Mesenchymal stem cell (in vitro differentiated cells and primary cell): ENCODE measurements at regions not wholly inside any gene's neighbourhood (a gene's known extent, or its start where the extent isn't known, plus 50 kb on each side); places are given as distances from the start of the nearest gene placed in this dataset.

ENCODE experiments used
- DNase-seq: peaks from one replicate; pipeline ENCODE4 v3.0.0-alpha.2; 2013
- H2AFZ ChIP-seq: one replicate; pipeline ENCODE4 v1.6.1; 2013; ENCODE audit warnings: low read depth, mild to moderate bottlenecking, control low read depth, inconsistent platforms, low read length, moderate library complexity
- H2AK5ac ChIP-seq: 2 replicates; pipeline ENCODE4 v1.6.1; 2013; ENCODE audit warnings: low read length, moderate library complexity, mild to moderate bottlenecking, inconsistent platforms; ENCODE audit not compliant: severe bottlenecking
- H2BK120ac ChIP-seq: one replicate; pipeline ENCODE4 v1.6.1; 2013; ENCODE audit warnings: low read depth, mild to moderate bottlenecking, inconsistent platforms, low read length, moderate library complexity
- H2BK12ac ChIP-seq, 2 experiments: one replicate each; pipeline ENCODE4 v1.6.1; 2013; ENCODE audit warnings: inconsistent platforms in 2 of 2, low read length in 2 of 2, mild to moderate bottlenecking in 2 of 2, moderate library complexity in 2 of 2, control low read depth in 1 of 2
- H2BK15ac ChIP-seq: one replicate; pipeline ENCODE4 v1.6.1; 2013; ENCODE audit warnings: mild to moderate bottlenecking, low read depth, inconsistent platforms; ENCODE audit not compliant: poor library complexity, severe bottlenecking
- H2BK5ac ChIP-seq: 2 replicates; pipeline ENCODE4 v1.6.1; 2013; ENCODE audit warnings: low read depth, mild to moderate bottlenecking, low read length, control low read depth, inconsistent platforms; ENCODE audit not compliant: poor library complexity, severe bottlenecking
- H3K14ac ChIP-seq, 2 experiments: one replicate each; pipeline ENCODE4 v1.6.1; 2013; ENCODE audit warnings: inconsistent platforms in 2 of 2, low read length in 2 of 2, control low read depth in 1 of 2, mild to moderate bottlenecking in 1 of 2, moderate library complexity in 1 of 2
- H3K18ac ChIP-seq, 2 experiments: one replicate each; pipeline ENCODE4 v1.6.1; 2013; ENCODE audit warnings: inconsistent platforms in 2 of 2, low read length in 2 of 2, control low read depth in 1 of 2, low read depth in 1 of 2, mild to moderate bottlenecking in 1 of 2
- H3K23ac ChIP-seq, 2 experiments: one replicate each; pipeline ENCODE4 v1.6.1; 2013; ENCODE audit warnings: inconsistent platforms in 2 of 2, low read length in 2 of 2, mild to moderate bottlenecking in 2 of 2, moderate library complexity in 2 of 2, control low read depth in 1 of 2
- H3K27ac ChIP-seq: 2 replicates; pipeline ENCODE4 v1.5.1; 2013; ENCODE audit warnings: mild to moderate bottlenecking, moderate library complexity, low read length, control low read depth, inconsistent platforms; ENCODE audit not compliant: poor library complexity, severe bottlenecking
- H3K27me3 ChIP-seq, 2 experiments: 2 replicates each; pipeline versions ENCODE4 v1.6.1 to v1.7.0; 2013; ENCODE audit warnings: low read length in 2 of 2, mild to moderate bottlenecking in 2 of 2, moderate library complexity in 2 of 2, control low read depth in 1 of 2, inconsistent platforms in 1 of 2; ENCODE audit not compliant: control insufficient read depth in 1 of 2, insufficient read depth in 1 of 2
- H3K36me3 ChIP-seq, 2 experiments: 2 replicates each; pipeline versions ENCODE4 v1.6.1 to v1.7.0; 2013; ENCODE audit warnings: low read length in 2 of 2, control low read depth in 1 of 2, inconsistent platforms in 1 of 2, low read depth in 1 of 2, mild to moderate bottlenecking in 1 of 2; ENCODE audit not compliant: insufficient read depth in 2 of 2, control insufficient read depth in 1 of 2
- H3K4ac ChIP-seq, 2 experiments: one replicate each; pipeline ENCODE4 v1.6.1; 2013; ENCODE audit warnings: inconsistent platforms in 2 of 2, low read length in 2 of 2, mild to moderate bottlenecking in 2 of 2, moderate library complexity in 2 of 2, control low read depth in 1 of 2, low read depth in 1 of 2
- H3K4me1 ChIP-seq: 2 replicates; pipeline ENCODE4 v1.6.1; 2013; ENCODE audit warnings: low read depth, low read length, control low read depth; ENCODE audit not compliant: control insufficient read depth, insufficient read depth
- H3K4me2 ChIP-seq: 2 replicates; pipeline ENCODE4 v1.6.1; 2013; ENCODE audit warnings: low read length, mild to moderate bottlenecking, inconsistent platforms; ENCODE audit not compliant: poor library complexity, severe bottlenecking
- H3K4me3 ChIP-seq, 2 experiments: 2 replicates each; pipeline versions ENCODE4 v1.5.1 to v1.7.0; 2013; ENCODE audit warnings: low read length in 2 of 2, mild to moderate bottlenecking in 2 of 2, control low read depth in 1 of 2, low read depth in 1 of 2; ENCODE audit not compliant: insufficient read depth in 1 of 2
- H3K79me1 ChIP-seq: replicated peaks from 2 replicates; pipeline ENCODE4 v1.6.1; 2013; ENCODE audit warnings: mild to moderate bottlenecking, control low read depth, low read length, inconsistent platforms; ENCODE audit not compliant: poor library complexity, severe bottlenecking
- H3K9ac ChIP-seq: 2 replicates; pipeline ENCODE4 v1.7.0; 2013; ENCODE audit warnings: mild to moderate bottlenecking, low read length, moderate library complexity
- H3K9me3 ChIP-seq: 2 replicates; pipeline ENCODE4 v1.7.0; 2013; ENCODE audit warnings: mild to moderate bottlenecking, low read length; ENCODE audit not compliant: control insufficient read depth
- H4K8ac ChIP-seq: one replicate; pipeline ENCODE4 v1.6.1; 2013; ENCODE audit warnings: inconsistent platforms, mild to moderate bottlenecking, low read length, moderate library complexity
- H4K91ac ChIP-seq: one replicate; pipeline ENCODE4 v1.6.1; 2013; ENCODE audit warnings: mild to moderate bottlenecking, low read length, inconsistent platforms
- WGBS: methylation state at CpG from one replicate; pipeline ENCODE4 v1.1.7; 2013; ENCODE audit warnings: mixed read lengths; 5-methylcytosine and 5-hydroxymethylcytosine counted together

- H3K27me3 ChIP-seq, result no peaks in the 10 kb centered on the region
- H2BK5ac ChIP-seq, result no peak overlapping the region
- H2BK15ac ChIP-seq, result no peak overlapping the region
- no peaks in the 10 kb centered on the region for H3K79me1 ChIP-seq
- H2BK12ac ChIP-seq, result no peak overlapping the region
- H4K91ac ChIP-seq, result no peak overlapping the region
- no peak overlapping the region for H3K23ac ChIP-seq
- no peak overlapping the region for H3K14ac ChIP-seq
- H2AFZ ChIP-seq, result no peak overlapping the region
- H3K4ac ChIP-seq, result no peak overlapping the region
- H2BK120ac ChIP-seq, result no peak overlapping the region
- H3K36me3 ChIP-seq, result no peaks in the 10 kb centered on the region
- H3K4me2 ChIP-seq, result no peak overlapping the region
- peaks cover 21% of the 10 kb centered on the region for H3K9me3 ChIP-seq
- H3K27ac ChIP-seq, result no peak overlapping the region
- H4K8ac ChIP-seq, result no peak overlapping the region
- DNase-seq, result no peak
- H3K9ac ChIP-seq, result no peak overlapping the region
- no peak overlapping the region for H3K4me3 ChIP-seq
- H3K18ac ChIP-seq, result no peak overlapping the region
- no peak overlapping the region for H2AK5ac ChIP-seq
- H3K4me1 ChIP-seq, result no peaks in the 10 kb centered on the region
Observed at GRCh38 chr5:124139477-124139876, 607.0 kb downstream of the ZNF608 start.

GRCh38 chr5:124136609-124137008 lies 609.8 kb downstream of the ZNF608 start:
- H2BK120ac ChIP-seq, result no peak overlapping the region
- H3K9me3 ChIP-seq, result peaks cover 14% of the 10 kb centered on the region
- no CpG with 5 or more reads among the region's 2 CpGs for WGBS
- H2BK12ac ChIP-seq, result no peak overlapping the region
- no peak overlapping the region for H2AFZ ChIP-seq
- H3K14ac ChIP-seq, result no peak overlapping the region
- no peak overlapping the region for H3K18ac ChIP-seq
- H3K4me1 ChIP-seq, result peaks cover 2% of the 10 kb centered on the region
- no peak overlapping the region for H2AK5ac ChIP-seq
- H2BK5ac ChIP-seq, result no peak overlapping the region
- H4K91ac ChIP-seq, result no peak overlapping the region
- H2BK15ac ChIP-seq, result no peak overlapping the region
- no peak overlapping the region for H4K8ac ChIP-seq
- H3K27ac ChIP-seq, result no peak overlapping the region
- H3K4ac ChIP-seq, result no peak overlapping the region
- no peaks in the 10 kb centered on the region for H3K36me3 ChIP-seq
- H3K27me3 ChIP-seq, result no peaks in the 10 kb centered on the region
- H3K4me3 ChIP-seq, result no peak overlapping the region
- no peak for DNase-seq
- H3K23ac ChIP-seq, result no peak overlapping the region
- H3K9ac ChIP-seq, result no peak overlapping the region
- no peaks in the 10 kb centered on the region for H3K79me1 ChIP-seq
- H3K4me2 ChIP-seq, result no peak overlapping the region

GRCh38 chr5:124134941-124135340 lies 611.5 kb downstream of the ZNF608 start:
- Histone ChIP-seq H3K4me3 (no peak overlapping the region), H3K4ac (no peak overlapping the region), H3K18ac (no peak overlapping the region), H4K91ac (no peak overlapping the region), H2AFZ (no peak overlapping the region), H3K4me1 (peaks cover 2% of the 10 kb centered on the region), H2BK12ac (no peak overlapping the region), H3K9ac (no peak overlapping the region), H3K4me2 (no peak overlapping the region), H2BK120ac (no peak overlapping the region), H3K79me1 (no peaks in the 10 kb centered on the region), H3K14ac (no peak overlapping the region), H4K8ac (no peak overlapping the region), H3K27me3 (no peaks in the 10 kb centered on the region), H2BK15ac (no peak overlapping the region), H3K23ac (no peak overlapping the region), H3K36me3 (no peaks in the 10 kb centered on the region), H2AK5ac (no peak overlapping the region), H3K27ac (no peak overlapping the region), H3K9me3 (peaks cover 5% of the 10 kb centered on the region), H2BK5ac (no peak overlapping the region)
- WGBS, result no CpG with 5 or more reads among the region's 2 CpGs
- no peak for DNase-seq

- DNase-seq, result no peak
- H3K27ac ChIP-seq, result no peak overlapping the region
Observed at GRCh38 chr5:124133406-124133805, 613.0 kb downstream of the ZNF608 start.

More at GRCh38 chr5:124133406-124133805, 613.0 kb downstream of the ZNF608 start:
- Histone ChIP-seq H2BK15ac (no peak overlapping the region), H2BK12ac (no peak overlapping the region), H2AK5ac (no peak overlapping the region), H3K9me3 (no peaks in the 10 kb centered on the region), H3K9ac (no peak overlapping the region), H3K14ac (no peak overlapping the region), H4K8ac (no peak overlapping the region), H3K27me3 (no peaks in the 10 kb centered on the region), H3K36me3 (no peaks in the 10 kb centered on the region), H3K4me3 (no peak overlapping the region), H3K23ac (no peak overlapping the region), H3K79me1 (no peaks in the 10 kb centered on the region), H3K18ac (no peak overlapping the region), H3K4me2 (no peak overlapping the region), H3K4me1 (peaks cover 2% of the 10 kb centered on the region), H2AFZ (no peak overlapping the region), H2BK120ac (no peak overlapping the region), H2BK5ac (no peak overlapping the region), H4K91ac (no peak overlapping the region), H3K4ac (no peak overlapping the region)
- WGBS, result no CpG with 5 or more reads among the region's 1 CpG
